HEK293 (cell line): ENCODE measurements at regions not wholly inside any gene's neighbourhood (a gene's known extent, or its start where the extent isn't known, plus 50 kb on each side); places are given as distances from the start of the nearest gene placed in this dataset.

Source experiments
- CTCF ChIA-PET: fragments of 350-600 bp; formaldehyde crosslinking; extraction: SDS; loops from one replicate; lab custom pipeline; 2021; ENCODE audit warnings: antibody characterized with exemption; lab: Yijun Ruan, JAX
- POLR2A ChIA-PET: fragments of 300-600 bp; formaldehyde crosslinking; extraction: SDS; loops from one replicate; lab custom pipeline; 2020; ENCODE audit warnings: antibody characterized with exemption, inconsistent platforms; lab: Yijun Ruan, JAX
- H3K27ac ChIP-seq: fragments of 200-500 bp; sonication (Bioruptor generic); 2 replicates; pipeline ENCODE4 v1.5.1; 2014; ENCODE audit warnings: low read depth, low read length, control low read depth, inconsistent platforms; ENCODE audit errors: extremely low read depth
- H3K36me3 ChIP-seq, 2 experiments: fragments of 200-500 bp in 1 of 2; sonication (Bioruptor generic) in 1 of 2; 1 replicate in 1 of 2; 2 replicates in 1 of 2; pipeline ENCODE4 v1.5.1; 2014 to 2017; ENCODE audit warnings: inconsistent platforms in 2 of 2, low read length in 2 of 2; ENCODE audit not compliant: control insufficient read depth in 2 of 2, insufficient read depth in 1 of 2
- H3K4me1 ChIP-seq: fragments of 200-500 bp; sonication (Bioruptor generic); 2 replicates; pipeline ENCODE4 v1.5.1; 2014; ENCODE audit warnings: mild to moderate bottlenecking, low read length, inconsistent platforms; ENCODE audit not compliant: control insufficient read depth, insufficient read depth
- H3K4me3 ChIP-seq: 2 replicates; pipeline ENCODE4 v1.5.1; 2011; ENCODE audit warnings: low read depth, mild to moderate bottlenecking, control low read depth, low read length, moderate library complexity
- H3K9me3 ChIP-seq: fragments of 200-500 bp; sonication (Bioruptor generic); 2 replicates; pipeline ENCODE4 v1.5.1; 2014; ENCODE audit warnings: low read depth, low read length, inconsistent platforms; ENCODE audit not compliant: control insufficient read depth, insufficient read depth
- GLI2 ChIP-seq: fragments of 450-650 bp; formaldehyde crosslinking; IDR thresholded peaks from 2 replicates; pipeline ENCODE4; 2017; ENCODE audit warnings: missing biosample characterization, missing genetic modification characterization, low read depth, borderline replicate concordance
- SP2 ChIP-seq: fragments of 450-650 bp; formaldehyde crosslinking; IDR thresholded peaks from 2 replicates; pipeline ENCODE4 v1.5.1; 2016; ENCODE audit warnings: missing biosample characterization, missing genetic modification characterization
- SP3 ChIP-seq: fragments of 450-650 bp; formaldehyde crosslinking; IDR thresholded peaks from 2 replicates; pipeline ENCODE4 v1.5.1; 2016; ENCODE audit warnings: missing biosample characterization, missing genetic modification characterization
- ZBTB1 ChIP-seq: fragments of 450-650 bp; formaldehyde crosslinking; IDR thresholded peaks from 2 replicates; pipeline ENCODE4 v1.5.1; 2016; ENCODE audit warnings: missing biosample characterization, missing genetic modification characterization
- ZNF214 ChIP-seq: fragments of 450-650 bp; formaldehyde crosslinking; IDR thresholded peaks from 2 replicates; pipeline ENCODE4 v1.5.1; 2017; ENCODE audit warnings: missing biosample characterization, mild to moderate bottlenecking, missing genetic modification characterization, borderline replicate concordance
- ZNF335 ChIP-seq: fragments of 450-650 bp; formaldehyde crosslinking; conservative IDR thresholded peaks from 2 replicates; pipeline ENCODE4 v1.5.1; 2016; ENCODE audit warnings: missing biosample characterization, missing genetic modification characterization
- ZNF37A ChIP-seq: fragments of 450-650 bp; IDR thresholded peaks from 2 replicates; pipeline ENCODE4 v1.5.1; 2018; ENCODE audit warnings: missing biosample characterization, missing genetic modification characterization
- ZNF391 ChIP-seq: fragments of 450-650 bp; formaldehyde crosslinking; IDR thresholded peaks from 2 replicates; pipeline ENCODE4 v1.5.1; 2016; ENCODE audit warnings: low read depth, missing biosample characterization, missing genetic modification characterization, borderline replicate concordance
- ZNF514 ChIP-seq: fragments of 450-650 bp; formaldehyde crosslinking; IDR thresholded peaks from 2 replicates; pipeline ENCODE4 v1.5.1; 2016; ENCODE audit warnings: missing biosample characterization, missing genetic modification characterization
- ZNF521 ChIP-seq: fragments of 450-650 bp; formaldehyde crosslinking; IDR thresholded peaks from 2 replicates; pipeline ENCODE4 v1.5.1; 2017; ENCODE audit warnings: missing biosample characterization, mild to moderate bottlenecking, missing genetic modification characterization
- ZNF544 ChIP-seq: fragments of 450-650 bp; formaldehyde crosslinking; IDR thresholded peaks from 2 replicates; pipeline ENCODE4 v1.5.0; 2017; ENCODE audit warnings: missing biosample characterization, missing genetic modification characterization
- ZNF670 ChIP-seq: fragments of 450-650 bp; formaldehyde crosslinking; IDR thresholded peaks from 2 replicates; pipeline ENCODE4 v1.5.1; 2016; ENCODE audit warnings: missing biosample characterization, missing genetic modification characterization, low read depth
- ZNF830 ChIP-seq: fragments of 450-650 bp; IDR thresholded peaks from 2 replicates; pipeline ENCODE4 v1.5.0; 2018; ENCODE audit warnings: missing biosample characterization, missing genetic modification characterization, low read depth, mild to moderate bottlenecking, moderate library complexity
- ZSCAN16 ChIP-seq: fragments of 450-650 bp; formaldehyde crosslinking; IDR thresholded peaks from 2 replicates; pipeline ENCODE4 v1.5.1; 2016; ENCODE audit warnings: missing biosample characterization, missing genetic modification characterization
- ZXDB ChIP-seq: fragments of 450-650 bp; formaldehyde crosslinking; IDR thresholded peaks from 2 replicates; pipeline ENCODE4 v1.5.1; 2016; ENCODE audit warnings: missing biosample characterization, missing genetic modification characterization
- TF ChIP-seq, protein P1 (sequence below): fragments of 450-650 bp; formaldehyde crosslinking; IDR thresholded peaks from 2 replicates; pipeline ENCODE4 v1.5.1; 2016; ENCODE audit warnings: missing biosample characterization, missing genetic modification characterization
- TF ChIP-seq, protein P2 (sequence below): fragments of 450-650 bp; formaldehyde crosslinking; IDR thresholded peaks from 2 replicates; pipeline ENCODE4 v1.5.1; 2017; ENCODE audit warnings: missing biosample characterization, missing genetic modification characterization

DNA sequence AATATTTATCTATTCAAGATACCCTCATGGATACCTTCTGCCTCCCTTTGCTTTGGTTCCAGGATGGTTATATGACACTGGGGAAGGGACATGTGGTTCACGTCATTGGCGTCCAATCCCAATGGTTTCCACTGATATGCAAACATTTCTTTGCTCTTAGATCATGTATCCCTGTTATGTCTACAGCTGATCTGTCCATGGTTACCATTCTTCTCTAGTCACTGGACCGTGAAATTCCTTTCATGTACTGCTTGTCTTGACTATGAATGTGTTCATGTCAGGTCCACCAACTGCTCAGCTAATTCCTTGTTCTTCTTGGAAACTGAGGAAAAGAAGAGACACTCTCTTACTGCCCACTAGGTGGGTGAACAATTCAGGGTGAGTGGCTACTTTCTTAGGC lies 391.1 kb upstream of the ZNF608 start:
- ChIA-PET CTCF (no interaction called here), POLR2A (no interaction called here)
- no peak overlapping the region for H3K4me3 ChIP-seq
- peaks cover 12% of the 10 kb centered on the region for H3K4me1 ChIP-seq
- no peak overlapping the region for H3K27ac ChIP-seq
- no peaks in the 10 kb centered on the region for H3K9me3 ChIP-seq
- TF ChIP-seq GLI2 (tag by site-specific recombination), result no peak
- TF ChIP-seq ZXDB (tag by site-specific recombination), result no peak
- no peak for TF ChIP-seq ZNF391 (tag by site-specific recombination)
- TF ChIP-seq, protein P1, sequence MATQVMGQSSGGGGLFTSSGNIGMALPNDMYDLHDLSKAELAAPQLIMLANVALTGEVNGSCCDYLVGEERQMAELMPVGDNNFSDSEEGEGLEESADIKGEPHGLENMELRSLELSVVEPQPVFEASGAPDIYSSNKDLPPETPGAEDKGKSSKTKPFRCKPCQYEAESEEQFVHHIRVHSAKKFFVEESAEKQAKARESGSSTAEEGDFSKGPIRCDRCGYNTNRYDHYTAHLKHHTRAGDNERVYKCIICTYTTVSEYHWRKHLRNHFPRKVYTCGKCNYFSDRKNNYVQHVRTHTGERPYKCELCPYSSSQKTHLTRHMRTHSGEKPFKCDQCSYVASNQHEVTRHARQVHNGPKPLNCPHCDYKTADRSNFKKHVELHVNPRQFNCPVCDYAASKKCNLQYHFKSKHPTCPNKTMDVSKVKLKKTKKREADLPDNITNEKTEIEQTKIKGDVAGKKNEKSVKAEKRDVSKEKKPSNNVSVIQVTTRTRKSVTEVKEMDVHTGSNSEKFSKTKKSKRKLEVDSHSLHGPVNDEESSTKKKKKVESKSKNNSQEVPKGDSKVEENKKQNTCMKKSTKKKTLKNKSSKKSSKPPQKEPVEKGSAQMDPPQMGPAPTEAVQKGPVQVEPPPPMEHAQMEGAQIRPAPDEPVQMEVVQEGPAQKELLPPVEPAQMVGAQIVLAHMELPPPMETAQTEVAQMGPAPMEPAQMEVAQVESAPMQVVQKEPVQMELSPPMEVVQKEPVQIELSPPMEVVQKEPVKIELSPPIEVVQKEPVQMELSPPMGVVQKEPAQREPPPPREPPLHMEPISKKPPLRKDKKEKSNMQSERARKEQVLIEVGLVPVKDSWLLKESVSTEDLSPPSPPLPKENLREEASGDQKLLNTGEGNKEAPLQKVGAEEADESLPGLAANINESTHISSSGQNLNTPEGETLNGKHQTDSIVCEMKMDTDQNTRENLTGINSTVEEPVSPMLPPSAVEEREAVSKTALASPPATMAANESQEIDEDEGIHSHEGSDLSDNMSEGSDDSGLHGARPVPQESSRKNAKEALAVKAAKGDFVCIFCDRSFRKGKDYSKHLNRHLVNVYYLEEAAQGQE (tag by site-specific recombination), result peak; percentile 91
- H3K36me3 ChIP-seq, result no peaks in the 10 kb centered on the region

DNA sequence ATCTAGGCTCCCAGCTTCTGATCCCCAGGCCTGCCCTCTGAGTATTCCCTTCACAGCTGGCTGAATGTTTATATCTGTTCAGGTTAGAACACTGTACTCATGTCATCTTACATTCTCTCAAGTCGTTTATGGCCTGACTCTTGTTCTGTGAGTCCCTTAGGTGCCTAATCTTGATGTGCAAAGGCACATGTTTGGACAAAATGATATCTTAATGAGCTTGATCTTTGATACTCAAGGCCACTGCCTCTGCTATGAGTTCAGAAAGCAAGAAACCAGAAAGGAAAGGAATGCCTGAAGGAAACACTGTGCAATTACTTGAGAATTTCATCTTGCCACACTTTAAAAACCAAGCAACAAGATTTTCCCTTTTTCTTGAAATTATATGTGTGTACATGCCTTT lies 391.8 kb upstream of the ZNF608 start:
- Histone ChIP-seq H3K9me3 (no peaks in the 10 kb centered on the region), H3K27ac (no peak overlapping the region), H3K36me3 (no peaks in the 10 kb centered on the region), H3K4me3 (no peak overlapping the region), H3K4me1 (peaks cover 12% of the 10 kb centered on the region)
- CTCF ChIA-PET, result interaction anchor here (0.6 kb wide), 1 partner anchor 135 kb away, joined by 3 read pairs; no protein-coding TSS in a partner anchor
- POLR2A ChIA-PET, result interaction anchor here (0.6 to 0.7 kb wide), 2 partner anchors 399 to 1199 kb away, joined by 3 to 8 read pairs; no protein-coding TSS in a partner anchor
- no peak for TF ChIP-seq ZNF670 (tag by site-specific recombination)
- no peak for TF ChIP-seq ZNF37A
- TF ChIP-seq ZNF335 (tag by site-specific recombination), result no peak
- TF ChIP-seq, protein P2, sequence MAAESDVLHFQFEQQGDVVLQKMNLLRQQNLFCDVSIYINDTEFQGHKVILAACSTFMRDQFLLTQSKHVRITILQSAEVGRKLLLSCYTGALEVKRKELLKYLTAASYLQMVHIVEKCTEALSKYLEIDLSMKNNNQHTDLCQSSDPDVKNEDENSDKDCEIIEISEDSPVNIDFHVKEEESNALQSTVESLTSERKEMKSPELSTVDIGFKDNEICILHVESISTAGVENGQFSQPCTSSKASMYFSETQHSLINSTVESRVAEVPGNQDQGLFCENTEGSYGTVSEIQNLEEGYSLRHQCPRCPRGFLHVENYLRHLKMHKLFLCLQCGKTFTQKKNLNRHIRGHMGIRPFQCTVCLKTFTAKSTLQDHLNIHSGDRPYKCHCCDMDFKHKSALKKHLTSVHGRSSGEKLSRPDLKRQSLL, result no peak
- TF ChIP-seq ZNF521 (tag by site-specific recombination), result no peak
- no peak for TF ChIP-seq ZBTB1 (tag by site-specific recombination)
- TF ChIP-seq ZSCAN16 (tag by site-specific recombination), result no peak

DNA sequence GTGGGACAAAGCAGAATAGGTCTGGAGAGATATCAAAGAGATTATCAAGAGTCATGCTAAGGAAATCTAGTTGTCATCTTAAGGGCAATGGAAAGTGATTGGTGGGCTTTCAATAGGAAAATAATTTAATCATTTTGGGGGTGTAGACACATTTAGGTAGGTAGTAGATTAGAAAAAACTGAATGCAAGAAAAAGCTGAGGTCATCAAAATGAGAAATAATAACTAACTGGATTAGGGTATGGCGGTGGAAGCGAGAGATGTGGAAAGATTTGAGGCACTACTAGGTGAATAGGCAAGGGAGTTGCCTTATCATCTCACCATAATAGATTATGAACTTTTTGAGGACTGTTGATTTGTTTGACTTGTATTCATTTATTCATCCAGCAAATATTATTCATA lies 393.2 kb upstream of the ZNF608 start:
- H3K4me3 ChIP-seq, result no peak overlapping the region
- H3K36me3 ChIP-seq, result no peaks in the 10 kb centered on the region
- H3K27ac ChIP-seq, result no peak overlapping the region
- TF ChIP-seq SP2 (tag by site-specific recombination) (no peak), ZNF514 (no peak), ZNF830 (tag by site-specific recombination) (no peak), ZNF544 (tag by site-specific recombination) (no peak), SP3 (no peak), ZNF214 (tag by site-specific recombination) (no peak)
- peaks cover 7% of the 10 kb centered on the region; the same call in 1 of the 2 replicates for H3K4me1 ChIP-seq
- CTCF ChIA-PET, result no interaction called here
- POLR2A ChIA-PET, result no interaction called here
- no peaks in the 10 kb centered on the region for H3K9me3 ChIP-seq
